T-helper 2 cell (primary cell): ENCODE measurements at regions not wholly inside any gene's neighbourhood (a gene's known extent, or its start where the extent isn't known, plus 50 kb on each side); places are given as distances from the start of the nearest gene placed in this dataset.

Source experiments
- DNase-seq, 5 experiments: peaks; one replicate each; pipeline versions ENCODE4 v3.0.0 to v3.0.0-alpha.2; 2012 to 2022

DNA sequence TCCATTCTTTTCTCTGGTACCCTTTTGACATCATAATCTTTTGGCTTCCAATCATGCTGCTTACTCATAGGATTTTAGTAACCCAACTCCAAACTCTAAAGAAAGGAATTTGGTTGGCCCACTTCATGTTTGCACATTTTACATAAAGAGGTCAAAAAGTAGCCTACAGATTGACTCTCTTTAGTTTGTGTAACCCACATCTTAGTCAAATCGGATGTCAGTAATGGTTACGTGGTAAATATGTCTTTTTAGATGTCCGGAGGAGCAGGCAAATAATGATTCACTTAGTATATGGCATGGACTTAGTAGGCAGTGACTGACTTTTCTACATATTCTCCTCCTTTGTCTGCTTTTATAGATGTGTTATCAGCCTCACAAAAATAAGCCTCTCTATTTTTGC, 711.6 kb upstream of the FOXG1 start:
- no peak for DNase-seq

GRCh38 chr14:28057359-28058296, 709.0 kb upstream of the FOXG1 start:
- DNase-seq, result no peak

DNA sequence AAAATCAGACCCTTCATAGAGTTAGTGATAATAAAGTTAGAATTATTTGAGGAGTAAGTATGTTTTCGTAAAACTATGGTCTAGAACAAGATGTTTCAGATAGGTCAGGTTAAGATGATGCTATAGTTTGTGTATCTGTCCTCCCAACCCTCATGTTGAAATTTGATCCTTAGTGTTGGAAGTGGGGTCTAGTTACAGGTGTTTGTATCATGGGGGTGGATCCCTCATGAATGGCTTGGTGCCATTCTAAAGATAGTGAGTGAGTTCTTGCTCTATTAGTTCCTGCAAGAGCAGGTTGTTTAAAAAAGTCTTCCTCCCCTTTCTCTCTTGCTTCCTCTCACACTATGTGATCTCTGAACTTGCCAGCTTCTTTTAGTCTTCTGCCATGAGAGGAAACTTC, 707.3 kb upstream of the FOXG1 start:
- no peak for DNase-seq

GRCh38 chr14:28061006-28061405, 705.6 kb upstream of the FOXG1 start:
- no peak for DNase-seq

DNA sequence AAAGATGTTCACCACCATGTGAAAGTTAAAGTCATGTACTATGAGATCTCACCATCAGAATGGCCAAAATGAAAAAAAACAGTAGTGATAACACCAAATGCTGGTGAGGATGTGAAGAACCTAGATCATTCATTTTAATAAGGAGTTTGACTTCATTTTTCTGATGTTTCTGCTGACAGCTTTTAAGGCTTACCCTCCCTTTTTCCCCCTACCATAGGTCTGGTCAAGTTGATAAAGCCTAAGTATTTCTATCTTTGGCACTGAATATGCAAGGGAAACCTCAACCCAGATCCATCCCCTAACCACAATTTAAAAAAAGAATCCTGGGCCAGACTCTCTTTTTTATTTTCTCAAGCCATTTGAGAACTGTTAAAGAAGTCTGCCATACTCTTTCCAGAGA, 689.6 kb upstream of the FOXG1 start:
- DNase-seq, result no peak

GRCh38 chr14:28083389-28083788, 683.2 kb upstream of the FOXG1 start:
- no peak for DNase-seq

- no peak for DNase-seq
These were observed 678.5 kb upstream of the FOXG1 start for GRCh38 chr14:28088125-28088524.

DNA sequence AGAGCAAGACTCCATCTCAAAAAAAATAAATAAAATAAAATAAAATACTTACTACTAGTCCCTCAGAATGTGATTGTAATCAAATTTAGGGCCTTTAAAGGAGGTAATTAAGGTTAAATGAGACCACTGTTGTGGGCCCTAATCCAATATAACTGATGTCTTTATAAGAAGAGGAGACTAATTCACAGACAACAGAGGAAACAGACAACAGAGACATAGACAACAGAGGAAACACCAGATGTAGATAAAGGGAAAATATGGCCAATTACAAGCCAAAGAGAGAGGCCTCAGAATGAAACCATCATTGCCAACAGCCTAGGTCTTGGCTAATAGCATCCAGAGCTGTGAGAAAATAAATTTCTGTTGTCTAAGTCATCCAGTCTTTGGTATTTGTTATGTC, 669.0 kb upstream of the FOXG1 start:
- DNase-seq, result no peak

DNA sequence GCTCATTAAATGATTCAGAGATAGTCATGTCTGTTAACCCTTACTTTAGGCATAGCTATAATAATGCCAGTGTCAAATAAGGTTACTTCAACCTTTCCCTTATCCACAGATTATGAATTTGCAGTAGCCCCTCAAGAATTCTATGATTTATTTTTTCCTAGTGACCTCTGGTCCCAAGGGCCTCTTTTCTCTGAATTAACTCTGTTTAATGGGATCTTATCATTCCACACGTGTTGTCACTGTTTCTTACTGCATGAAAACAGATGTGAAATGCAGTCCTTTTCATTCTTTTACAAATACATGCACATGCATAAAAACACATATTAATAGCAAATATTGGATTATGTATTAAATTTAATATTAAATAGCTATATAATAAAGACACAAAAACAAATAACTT, 667.7 kb upstream of the FOXG1 start:
- no peak for DNase-seq

- no peak for DNase-seq
These were observed 664.6 kb upstream of the FOXG1 start for GRCh38 chr14:28102001-28102400.

GRCh38 chr14:28102814-28103213, 663.8 kb upstream of the FOXG1 start:
- DNase-seq, result no peak

GRCh38 chr14:28113311-28113710, 653.3 kb upstream of the FOXG1 start:
- no peak for DNase-seq

- no peak for DNase-seq
These were observed 649.9 kb upstream of the FOXG1 start for GRCh38 chr14:28116716-28117115.

GRCh38 chr14:28119849-28120248, 646.7 kb upstream of the FOXG1 start:
- no peak for DNase-seq

DNA sequence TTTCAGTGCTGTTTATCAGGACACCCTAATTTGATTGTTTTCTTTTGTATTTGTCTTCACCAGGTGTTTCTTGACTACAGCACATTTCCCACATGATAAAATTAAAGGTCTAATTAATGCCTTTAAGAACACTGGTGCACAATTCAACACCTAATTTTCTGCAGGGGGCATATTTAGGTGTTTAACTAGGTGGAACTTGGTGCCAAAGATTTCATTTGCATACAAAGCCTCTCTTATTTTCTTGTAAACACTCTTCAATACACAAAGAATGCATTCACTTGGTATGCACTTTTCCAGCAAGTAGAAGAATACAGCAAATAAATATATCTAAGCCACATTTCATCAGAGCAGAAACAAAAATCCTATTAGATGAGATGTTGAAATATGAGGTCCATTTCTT, 646.2 kb upstream of the FOXG1 start:
- no peak for DNase-seq

- DNase-seq, result no peak
These were observed 644.9 kb upstream of the FOXG1 start for GRCh38 chr14:28121512-28122297.

GRCh38 chr14:28130610-28131284, 635.8 kb upstream of the FOXG1 start:
- no peak for DNase-seq

DNA sequence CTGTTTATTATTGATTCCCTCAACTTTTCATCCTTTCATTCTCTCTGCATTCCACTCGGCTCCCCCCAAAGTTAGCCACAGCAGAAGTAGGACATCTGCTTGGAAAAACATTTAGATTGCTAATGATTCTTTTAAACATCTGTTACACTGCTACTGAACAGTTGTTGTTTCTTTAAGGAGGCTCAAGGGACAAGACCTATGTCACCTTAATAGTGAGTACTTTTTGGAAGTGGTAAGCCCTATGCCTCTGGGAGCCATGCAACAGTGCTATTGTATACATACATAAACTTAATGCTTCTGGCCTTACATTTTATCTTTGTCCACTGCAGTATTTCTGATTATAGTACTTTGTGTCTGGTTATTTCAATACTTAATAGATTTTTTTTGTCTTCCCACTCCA, 628.2 kb upstream of the FOXG1 start:
- no peak for DNase-seq

- DNase-seq, result no peak
These were observed 624.9 kb upstream of the FOXG1 start for GRCh38 chr14:28141662-28142061.

DNA sequence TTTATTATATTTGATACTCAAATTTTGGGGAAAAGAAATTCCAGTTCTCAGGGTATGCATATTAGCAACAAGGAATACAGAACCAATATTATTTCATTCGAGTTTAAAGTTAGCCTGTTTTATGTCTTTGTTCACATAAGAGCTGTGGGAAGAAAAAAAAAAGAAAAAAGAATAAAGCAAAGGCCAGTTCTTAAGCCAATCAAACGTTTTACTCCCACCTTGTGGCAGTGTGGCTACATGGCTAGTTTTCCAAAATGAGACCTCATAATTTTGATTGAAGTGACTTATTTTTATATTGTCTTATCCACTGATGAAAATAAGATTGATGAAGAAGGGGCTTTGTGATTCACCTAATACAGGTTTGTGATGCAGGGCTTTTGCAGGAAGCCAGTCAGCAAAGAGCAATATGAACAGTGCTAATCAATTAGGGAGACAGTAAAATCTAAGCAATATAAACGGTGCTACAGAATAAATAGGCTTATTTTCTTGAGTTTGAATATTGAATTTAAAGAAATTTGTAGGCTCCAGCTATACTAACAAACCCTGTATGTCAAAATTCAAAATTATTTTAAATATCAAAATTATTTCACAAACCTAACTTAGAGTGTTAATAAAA, 624.1 kb upstream of the FOXG1 start:
- no peak for DNase-seq

- DNase-seq, result no peak
These were observed 623.3 kb upstream of the FOXG1 start for GRCh38 chr14:28143316-28143715.

DNA sequence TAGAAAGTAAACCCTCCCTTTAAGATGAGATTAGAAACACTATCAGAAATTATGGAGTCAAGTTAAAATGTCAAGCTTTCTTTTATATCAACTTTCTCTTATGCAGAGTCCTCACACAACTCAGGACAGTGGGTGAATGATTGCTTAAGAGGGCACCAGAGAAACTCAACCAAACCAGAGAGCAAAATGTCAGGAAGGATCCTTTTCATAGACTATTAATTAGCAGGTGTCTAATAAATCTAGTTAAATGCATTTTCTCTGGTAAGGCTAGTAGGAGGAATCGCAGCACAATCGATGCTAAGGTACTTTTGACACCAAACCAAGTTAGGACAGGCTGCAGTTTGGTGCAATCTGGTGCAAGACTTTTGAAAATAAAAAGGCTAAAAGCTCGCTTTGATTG, 614.7 kb upstream of the FOXG1 start:
- DNase-seq, result no peak

DNA sequence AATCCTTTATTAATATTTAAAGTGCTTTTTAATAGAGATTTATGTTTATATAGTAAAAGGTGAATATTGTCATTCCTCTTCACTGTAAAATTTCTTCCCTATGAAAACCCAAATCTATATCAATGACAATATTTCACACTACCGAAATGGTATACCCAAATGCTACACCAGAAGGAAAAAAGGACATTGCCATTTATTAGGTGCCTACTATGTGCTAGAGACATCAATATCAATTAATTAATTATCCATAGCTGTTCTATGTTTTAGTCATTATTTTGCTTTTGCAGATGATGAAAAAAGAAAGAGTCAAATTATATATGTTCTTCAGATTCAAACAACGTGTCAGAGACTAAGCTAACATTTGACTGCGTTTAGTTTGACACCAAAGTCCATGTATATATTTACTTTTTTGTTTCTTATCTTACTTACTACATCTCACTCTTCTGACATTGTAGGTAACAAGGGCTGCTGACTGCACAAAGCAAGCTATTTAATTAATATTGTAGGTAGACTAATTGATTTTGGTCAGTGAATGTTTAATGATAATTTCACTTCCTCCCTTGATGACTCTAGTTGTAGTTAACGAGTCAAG, 614.0 kb upstream of the FOXG1 start:
- no peak for DNase-seq
